ENCODE measurements at regions not wholly inside any gene's neighbourhood (a gene's known extent, or its start where the extent isn't known, plus 50 kb on each side); places are given as distances from the start of the nearest gene placed in this dataset.

DNA sequence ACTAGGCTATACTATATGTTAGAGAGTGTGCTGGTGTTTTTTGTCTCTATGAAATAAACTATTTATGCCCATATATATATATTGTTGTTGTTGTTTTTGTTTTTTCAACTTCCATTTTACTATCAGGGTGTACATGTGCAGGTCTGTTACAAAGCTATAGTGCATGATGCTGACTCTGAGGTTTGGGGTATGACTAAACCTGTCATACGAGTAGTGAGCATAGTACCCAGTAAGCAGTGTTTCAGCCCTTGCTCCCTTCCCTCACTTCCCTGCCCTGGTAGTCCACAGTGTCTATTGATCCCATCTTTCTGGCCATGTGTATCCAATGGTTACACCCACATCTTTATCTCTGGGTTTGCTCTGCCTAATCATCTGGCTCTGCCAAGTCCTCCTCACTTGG is 101.8 kb downstream of the FAS start:
- no peak for TF ChIP-seq PATZ1 (CRISPR knock-in tag; IDR thresholded peaks at IDR 0.05; ENCODE audit: borderline replicate concordance)
- no peak for TF ChIP-seq RARB (CRISPR knock-in tag; IDR thresholded peaks at IDR 0.05)
- TF ChIP-seq ZC3H10 (CRISPR knock-in tag; IDR thresholded peaks at IDR 0.05) = no peak
- no peak for TF ChIP-seq BACH2 (CRISPR knock-in tag; IDR thresholded peaks at IDR 0.05; ENCODE audit: borderline replicate concordance)
- TF ChIP-seq, protein P1, sequence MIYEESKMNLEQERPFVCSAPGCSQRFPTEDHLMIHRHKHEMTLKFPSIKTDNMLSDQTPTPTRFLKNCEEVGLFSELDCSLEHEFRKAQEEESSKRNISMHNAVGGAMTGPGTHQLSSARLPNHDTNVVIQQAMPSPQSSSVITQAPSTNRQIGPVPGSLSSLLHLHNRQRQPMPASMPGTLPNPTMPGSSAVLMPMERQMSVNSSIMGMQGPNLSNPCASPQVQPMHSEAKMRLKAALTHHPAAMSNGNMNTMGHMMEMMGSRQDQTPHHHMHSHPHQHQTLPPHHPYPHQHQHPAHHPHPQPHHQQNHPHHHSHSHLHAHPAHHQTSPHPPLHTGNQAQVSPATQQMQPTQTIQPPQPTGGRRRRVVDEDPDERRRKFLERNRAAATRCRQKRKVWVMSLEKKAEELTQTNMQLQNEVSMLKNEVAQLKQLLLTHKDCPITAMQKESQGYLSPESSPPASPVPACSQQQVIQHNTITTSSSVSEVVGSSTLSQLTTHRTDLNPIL (CRISPR knock-in tag; IDR thresholded peaks at IDR 0.05; ENCODE audit: low read depth) = no peak
- TF ChIP-seq ZNF8 (CRISPR knock-in tag; IDR thresholded peaks at IDR 0.05) = no peak
- no peak for TF ChIP-seq SNAI2 (CRISPR knock-in tag; IDR thresholded peaks at IDR 0.05)
- no peak for TF ChIP-seq ZFP30 (CRISPR knock-in tag; IDR thresholded peaks at IDR 0.05)

Data from SK-N-SH treated with all-trans-retinoic acid at 6 μM for 48 hours (cell line).